PC-3 (cell line): ENCODE measurements at regions not wholly inside any gene's neighbourhood (a gene's known extent, or its start where the extent isn't known, plus 50 kb on each side); places are given as distances from the start of the nearest gene placed in this dataset.

Experiments used
- EZH2 ChIP-seq: fragments of 300-600 bp; sonication (generic); IDR thresholded peaks from one replicate; pipeline ENCODE4 v1.6.1; 2017; ENCODE audit warnings: antibody characterized with exemption, mild to moderate bottlenecking, low read length; ENCODE audit not compliant: unreplicated experiment
- EZH2phosphoT487 ChIP-seq: fragments of 300-600 bp; sonication (generic); IDR thresholded peaks from 2 replicates; pipeline ENCODE4 v1.6.1; 2018; ENCODE audit warnings: mild to moderate bottlenecking, antibody characterized with exemption, low read length, borderline replicate concordance
- TF ChIP-seq, protein P1 (sequence below): fragments of 300-600 bp; sonication (generic); conservative IDR thresholded peaks from 2 replicates; pipeline ENCODE4 v1.5.1; 2017; ENCODE audit warnings: antibody characterized with exemption, low read depth, mild to moderate bottlenecking, low read length

DNA sequence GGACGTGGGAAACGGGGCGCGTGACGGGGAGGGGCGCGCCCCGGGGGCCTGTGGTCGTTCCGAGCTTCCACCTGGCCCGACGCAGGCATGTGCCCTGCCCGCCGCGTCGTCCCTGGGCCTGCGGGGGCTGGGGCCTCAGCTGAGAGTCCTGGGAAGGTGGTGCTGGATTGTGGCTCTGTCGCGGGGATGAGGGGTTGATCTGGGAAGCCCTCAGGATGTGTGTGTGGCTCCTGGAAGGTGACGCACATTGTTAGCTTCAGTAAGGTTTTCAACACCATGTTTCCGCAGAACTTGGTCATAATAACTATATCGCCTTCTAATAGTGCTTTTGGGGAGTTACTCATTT, 589.1 kb downstream of the MTRR start:
- TF ChIP-seq, protein P1, sequence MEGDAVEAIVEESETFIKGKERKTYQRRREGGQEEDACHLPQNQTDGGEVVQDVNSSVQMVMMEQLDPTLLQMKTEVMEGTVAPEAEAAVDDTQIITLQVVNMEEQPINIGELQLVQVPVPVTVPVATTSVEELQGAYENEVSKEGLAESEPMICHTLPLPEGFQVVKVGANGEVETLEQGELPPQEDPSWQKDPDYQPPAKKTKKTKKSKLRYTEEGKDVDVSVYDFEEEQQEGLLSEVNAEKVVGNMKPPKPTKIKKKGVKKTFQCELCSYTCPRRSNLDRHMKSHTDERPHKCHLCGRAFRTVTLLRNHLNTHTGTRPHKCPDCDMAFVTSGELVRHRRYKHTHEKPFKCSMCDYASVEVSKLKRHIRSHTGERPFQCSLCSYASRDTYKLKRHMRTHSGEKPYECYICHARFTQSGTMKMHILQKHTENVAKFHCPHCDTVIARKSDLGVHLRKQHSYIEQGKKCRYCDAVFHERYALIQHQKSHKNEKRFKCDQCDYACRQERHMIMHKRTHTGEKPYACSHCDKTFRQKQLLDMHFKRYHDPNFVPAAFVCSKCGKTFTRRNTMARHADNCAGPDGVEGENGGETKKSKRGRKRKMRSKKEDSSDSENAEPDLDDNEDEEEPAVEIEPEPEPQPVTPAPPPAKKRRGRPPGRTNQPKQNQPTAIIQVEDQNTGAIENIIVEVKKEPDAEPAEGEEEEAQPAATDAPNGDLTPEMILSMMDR = no peak
- TF ChIP-seq EZH2phosphoT487 = no peak
- no peak for TF ChIP-seq EZH2
